Retinal pigment epithelial cell (primary cell): ENCODE measurements at regions not wholly inside any gene's neighbourhood (a gene's known extent, or its start where the extent isn't known, plus 50 kb on each side); places are given as distances from the start of the nearest gene placed in this dataset.

ENCODE experiments used
- DNase-seq: peaks from one replicate; pipeline ENCODE4 v3.0.0-alpha.2; 2010; ENCODE audit warnings: low read depth
- H3K4me3 ChIP-seq: 2 replicates; pipeline ENCODE4 v1.5.1; 2011; ENCODE audit warnings: mild to moderate bottlenecking, low read length, control low read depth, moderate library complexity
- CTCF ChIP-seq: conservative IDR thresholded peaks from 2 replicates; pipeline ENCODE4 v1.5.1; 2011; ENCODE audit warnings: low read depth, low read length, control low read depth, inconsistent platforms

GRCh38 chr5:125720348-125720685 lies 702.9 kb upstream of the GRAMD2B start:
- H3K4me3 ChIP-seq, result no peak overlapping the region
- DNase-seq, result no peak
- no peak for TF ChIP-seq CTCF

GRCh38 chr5:125720721-125721120 lies 702.5 kb upstream of the GRAMD2B start:
- no peak overlapping the region for H3K4me3 ChIP-seq
- DNase-seq, result no peak
- no peak for TF ChIP-seq CTCF

- no peak for DNase-seq
- TF ChIP-seq CTCF, result no peak
- no peak overlapping the region for H3K4me3 ChIP-seq
Observed at GRCh38 chr5:125722550-125722949, 700.7 kb upstream of the GRAMD2B start.

GRCh38 chr5:125725691-125726090 lies 697.5 kb upstream of the GRAMD2B start:
- no peak overlapping the region for H3K4me3 ChIP-seq
- no peak for TF ChIP-seq CTCF
- no peak for DNase-seq

GRCh38 chr5:125743939-125744338 lies 679.3 kb upstream of the GRAMD2B start:
- H3K4me3 ChIP-seq, result no peak overlapping the region
- TF ChIP-seq CTCF, result no peak
- DNase-seq, result no peak

- no peak overlapping the region for H3K4me3 ChIP-seq
- DNase-seq, result no peak
- TF ChIP-seq CTCF, result no peak
Observed at GRCh38 chr5:125746917-125747316, 676.3 kb upstream of the GRAMD2B start.

- DNase-seq, result no peak
- TF ChIP-seq CTCF, result no peak
- no peak overlapping the region for H3K4me3 ChIP-seq
Observed at GRCh38 chr5:125750147-125750860, 672.9 kb upstream of the GRAMD2B start.
